GM18505 (cell line): ENCODE measurements at regions not wholly inside any gene's neighbourhood (a gene's known extent, or its start where the extent isn't known, plus 50 kb on each side); places are given as distances from the start of the nearest gene placed in this dataset.

Source experiments
- ATAC-seq: cut with Tn5 transposase; IDR thresholded peaks from one replicate; pipeline ENCODE4 v1.9.1; 2021; ENCODE audit not compliant: unreplicated experiment
- POLR2A ChIP-seq: IDR thresholded peaks from 4 replicates; pipeline ENCODE4 v1.6.1; 2011; ENCODE audit warnings: borderline replicate concordance; ENCODE audit not compliant: insufficient read depth, insufficient read length; ENCODE audit errors: extremely low read depth

- no peak for ATAC-seq
- TF ChIP-seq POLR2A: no peak
Observed at GRCh38 chr2:204293884-204294747, 251.2 kb upstream of the PARD3B start.

- no peak for TF ChIP-seq POLR2A
- no peak for ATAC-seq
Observed at GRCh38 chr2:204298404-204298803, 246.9 kb upstream of the PARD3B start.

- TF ChIP-seq POLR2A: no peak
- no peak for ATAC-seq
Observed at GRCh38 chr2:204299766-204300165, 245.5 kb upstream of the PARD3B start.

- no peak for TF ChIP-seq POLR2A
- no peak for ATAC-seq
Observed at GRCh38 chr2:204306667-204307066, 238.6 kb upstream of the PARD3B start.

- no peak for TF ChIP-seq POLR2A
- ATAC-seq: no peak
Observed at GRCh38 chr2:204312105-204312504, 233.2 kb upstream of the PARD3B start.

- no peak for ATAC-seq
- TF ChIP-seq POLR2A: no peak
Observed at GRCh38 chr2:204313256-204313655, 232.0 kb upstream of the PARD3B start.

- TF ChIP-seq POLR2A: no peak
- ATAC-seq: no peak
Observed at GRCh38 chr2:204315236-204315662, 230.0 kb upstream of the PARD3B start.

- ATAC-seq: no peak
- TF ChIP-seq POLR2A: no peak
Observed at GRCh38 chr2:204317640-204318039, 227.6 kb upstream of the PARD3B start.

GRCh38 chr2:204321027-204321800 lies 224.1 kb upstream of the PARD3B start:
- no peak for TF ChIP-seq POLR2A
- ATAC-seq: no peak

- ATAC-seq: no peak
- TF ChIP-seq POLR2A: no peak
Observed at GRCh38 chr2:204321910-204322751, 223.1 kb upstream of the PARD3B start.

GRCh38 chr2:204325468-204325867 lies 219.8 kb upstream of the PARD3B start:
- no peak for TF ChIP-seq POLR2A
- ATAC-seq: no peak

- no peak for ATAC-seq
Observed at GRCh38 chr2:204328373-204328772, 216.9 kb upstream of the PARD3B start.

GRCh38 chr2:204329016-204329415 lies 216.3 kb upstream of the PARD3B start:
- no peak for TF ChIP-seq POLR2A
- no peak for ATAC-seq

More at GRCh38 chr2:204328373-204328772, 216.9 kb upstream of the PARD3B start:
- TF ChIP-seq POLR2A: no peak
